Mesothelial cell of epicardium (in vitro differentiated cells): ENCODE measurements at regions not wholly inside any gene's neighbourhood (a gene's known extent, or its start where the extent isn't known, plus 50 kb on each side); places are given as distances from the start of the nearest gene placed in this dataset.

Experiments
- DNase-seq, 2 experiments: peaks; one replicate each; pipeline ENCODE4 v3.0.0; 2021; ENCODE audit warnings: low spot score in 2 of 2; ENCODE audit not compliant: unreplicated experiment in 2 of 2
- H3K27ac Mint-ChIP-seq: 2 replicates; pipeline ENCODE4 v1.8.0; 2021; ENCODE audit warnings: mixed read lengths
- H3K27me3 Mint-ChIP-seq: 2 replicates; pipeline ENCODE4 v1.8.0; 2021; ENCODE audit warnings: low read depth, mixed read lengths
- H3K36me3 Mint-ChIP-seq: 2 replicates; pipeline ENCODE4 v1.8.0; 2021; ENCODE audit warnings: mixed read lengths
- H3K4me1 Mint-ChIP-seq: 2 replicates; pipeline ENCODE4 v1.8.0; 2021; ENCODE audit warnings: mixed read lengths
- H3K4me3 Mint-ChIP-seq: 2 replicates; pipeline ENCODE4 v1.8.0; 2021; ENCODE audit warnings: mild to moderate bottlenecking, moderate library complexity, mixed read lengths
- H3K9me3 Mint-ChIP-seq: 2 replicates; pipeline ENCODE4 v1.8.0; 2021; ENCODE audit warnings: mixed read lengths
- CTCF ChIP-seq: fragments of 200-600 bp; sonication (generic); IDR thresholded peaks from one replicate; pipeline ENCODE4 v1.5.0; 2021; ENCODE audit warnings: antibody characterized with exemption; ENCODE audit not compliant: unreplicated experiment

GRCh38 chr17:77323413-77324171, 182.8 kb downstream of the SEC14L1 start:
- H3K9me3 Mint-ChIP-seq: no peaks in the 10 kb centered on the region
- no peaks in the 10 kb centered on the region for H3K36me3 Mint-ChIP-seq
- peaks cover 58% of the 10 kb centered on the region for H3K4me1 Mint-ChIP-seq
- no peaks in the 10 kb centered on the region for H3K27me3 Mint-ChIP-seq
- H3K4me3 Mint-ChIP-seq: peak overlapping the region; percentile 18
- DNase-seq: peak in 1 of 2 experiments; percentile 40
- peak overlapping the region; percentile 85 for H3K27ac Mint-ChIP-seq
- no peak for TF ChIP-seq CTCF

- Mint-ChIP-seq H3K27ac (peak overlapping the region; percentile 85), H3K36me3 (no peaks in the 10 kb centered on the region), H3K27me3 (no peaks in the 10 kb centered on the region), H3K9me3 (no peaks in the 10 kb centered on the region), H3K4me3 (no peak overlapping the region), H3K4me1 (peaks cover 52% of the 10 kb centered on the region)
- TF ChIP-seq CTCF: no peak
- peak in 1 of 2 experiments; percentile 21 for DNase-seq
Measured at GRCh38 chr17:77324227-77324626, 183.5 kb downstream of the SEC14L1 start.

GRCh38 chr17:77325577-77326075, 184.9 kb downstream of the SEC14L1 start:
- peaks cover 38% of the 10 kb centered on the region for H3K4me1 Mint-ChIP-seq
- no peaks in the 10 kb centered on the region for H3K27me3 Mint-ChIP-seq
- no peak overlapping the region for H3K4me3 Mint-ChIP-seq
- no peaks in the 10 kb centered on the region for H3K9me3 Mint-ChIP-seq
- H3K27ac Mint-ChIP-seq: no peak overlapping the region
- H3K36me3 Mint-ChIP-seq: no peaks in the 10 kb centered on the region
- TF ChIP-seq CTCF: no peak
- DNase-seq: no peak

GRCh38 chr17:77326076-77326591, 185.4 kb downstream of the SEC14L1 start:
- TF ChIP-seq CTCF: no peak
- Mint-ChIP-seq H3K4me3 (no peak overlapping the region), H3K4me1 (peaks cover 33% of the 10 kb centered on the region), H3K36me3 (no peaks in the 10 kb centered on the region), H3K27me3 (no peaks in the 10 kb centered on the region), H3K27ac (no peak overlapping the region), H3K9me3 (no peaks in the 10 kb centered on the region)
- peak in 1 of 2 experiments; percentile 22 for DNase-seq

- Mint-ChIP-seq H3K4me1 (peaks cover 36% of the 10 kb centered on the region), H3K27me3 (no peaks in the 10 kb centered on the region), H3K27ac (no peak overlapping the region), H3K9me3 (no peaks in the 10 kb centered on the region), H3K4me3 (no peak overlapping the region), H3K36me3 (no peaks in the 10 kb centered on the region)
- TF ChIP-seq CTCF: no peak
- peak in 1 of 2 experiments; percentile 11 for DNase-seq
Measured at GRCh38 chr17:77326636-77327035, 185.9 kb downstream of the SEC14L1 start.
